GM21360 (cell line): ENCODE measurements at regions not wholly inside any gene's neighbourhood (a gene's known extent, or its start where the extent isn't known, plus 50 kb on each side); places are given as distances from the start of the nearest gene placed in this dataset.

ENCODE experiments used
- ATAC-seq: cut with Tn5 transposase; IDR thresholded peaks from one replicate; pipeline ENCODE4 v1.9.1; 2021; ENCODE audit warnings: mild to moderate bottlenecking, moderate library complexity; ENCODE audit not compliant: unreplicated experiment

- no peak for ATAC-seq
Measured at GRCh38 chr6:24043848-24044247, 82.2 kb upstream of the NRSN1 start.

DNA sequence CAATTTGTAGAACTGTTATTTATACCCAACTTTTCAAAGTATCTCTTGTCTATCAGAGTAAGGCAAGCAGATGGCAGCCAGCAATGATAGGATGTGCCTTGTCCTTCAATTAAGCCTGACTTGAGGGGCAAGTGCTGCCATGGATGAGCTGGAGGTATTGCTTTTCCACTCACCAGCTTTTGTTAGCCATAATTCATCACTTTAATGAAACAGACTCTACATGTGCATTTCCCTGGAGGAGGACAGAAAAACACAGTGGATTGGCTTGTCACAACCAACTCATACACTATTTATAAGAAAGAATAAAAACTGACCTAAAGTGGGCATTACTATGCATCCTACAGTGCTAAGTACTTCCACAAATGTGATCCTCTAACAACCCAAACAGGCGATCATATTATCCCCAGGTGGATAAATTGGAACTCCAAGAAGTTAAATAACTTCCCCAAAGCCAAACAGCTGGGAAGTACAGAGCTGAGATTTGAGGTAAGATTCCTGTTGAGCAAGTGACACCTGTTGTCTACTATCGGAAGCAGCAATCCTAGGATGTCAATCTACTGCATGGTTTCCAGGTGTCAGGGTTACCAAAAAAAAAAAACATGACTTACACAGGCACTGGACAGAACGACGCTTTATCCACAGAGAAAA is 73.9 kb upstream of the NRSN1 start:
- ATAC-seq = no peak

- no peak for ATAC-seq
Measured at GRCh38 chr6:24052590-24052961, 73.4 kb upstream of the NRSN1 start.

- no peak for ATAC-seq
Measured at GRCh38 chr6:24053057-24053456, 73.0 kb upstream of the NRSN1 start.

DNA sequence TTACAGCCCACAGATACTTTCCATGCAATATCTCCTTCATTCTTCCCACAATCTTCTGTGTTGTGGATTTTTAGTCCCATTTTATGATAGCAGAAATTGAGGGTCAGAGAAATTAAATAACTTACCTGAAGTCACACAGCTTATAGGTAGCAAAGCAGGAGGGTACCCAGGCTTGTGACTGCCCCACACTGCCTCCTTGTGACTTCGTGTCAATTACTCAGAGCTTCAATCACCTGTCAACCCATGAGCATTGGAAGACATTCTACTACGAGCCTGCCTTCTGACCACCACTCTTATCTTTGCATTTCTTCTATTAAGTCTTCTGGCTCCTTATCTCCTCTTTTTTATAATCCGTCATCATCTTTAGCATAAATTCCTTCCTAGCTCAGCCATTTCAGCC is 71.6 kb upstream of the NRSN1 start:
- no peak for ATAC-seq

GRCh38 chr6:24056567-24056966 is 69.4 kb upstream of the NRSN1 start:
- ATAC-seq = no peak

DNA sequence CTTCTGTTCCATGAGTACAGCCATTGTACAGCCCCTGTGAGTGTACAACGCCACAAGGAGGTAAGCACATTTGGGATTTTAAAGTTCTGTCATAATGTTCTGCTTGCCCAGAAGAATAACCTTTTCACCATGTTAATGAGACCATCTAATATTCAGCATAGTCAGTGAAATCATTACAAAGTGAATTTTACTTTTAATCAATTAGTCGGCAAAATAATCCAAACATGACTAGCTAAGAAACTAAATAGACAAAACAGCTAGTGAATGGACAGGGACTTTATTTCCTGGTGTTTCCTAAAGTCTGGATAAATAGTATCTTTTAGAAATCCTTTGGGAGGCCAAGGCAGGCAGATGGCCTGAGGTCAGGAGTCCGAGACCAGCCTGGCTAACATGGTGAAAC is 69.0 kb upstream of the NRSN1 start:
- ATAC-seq = no peak

DNA sequence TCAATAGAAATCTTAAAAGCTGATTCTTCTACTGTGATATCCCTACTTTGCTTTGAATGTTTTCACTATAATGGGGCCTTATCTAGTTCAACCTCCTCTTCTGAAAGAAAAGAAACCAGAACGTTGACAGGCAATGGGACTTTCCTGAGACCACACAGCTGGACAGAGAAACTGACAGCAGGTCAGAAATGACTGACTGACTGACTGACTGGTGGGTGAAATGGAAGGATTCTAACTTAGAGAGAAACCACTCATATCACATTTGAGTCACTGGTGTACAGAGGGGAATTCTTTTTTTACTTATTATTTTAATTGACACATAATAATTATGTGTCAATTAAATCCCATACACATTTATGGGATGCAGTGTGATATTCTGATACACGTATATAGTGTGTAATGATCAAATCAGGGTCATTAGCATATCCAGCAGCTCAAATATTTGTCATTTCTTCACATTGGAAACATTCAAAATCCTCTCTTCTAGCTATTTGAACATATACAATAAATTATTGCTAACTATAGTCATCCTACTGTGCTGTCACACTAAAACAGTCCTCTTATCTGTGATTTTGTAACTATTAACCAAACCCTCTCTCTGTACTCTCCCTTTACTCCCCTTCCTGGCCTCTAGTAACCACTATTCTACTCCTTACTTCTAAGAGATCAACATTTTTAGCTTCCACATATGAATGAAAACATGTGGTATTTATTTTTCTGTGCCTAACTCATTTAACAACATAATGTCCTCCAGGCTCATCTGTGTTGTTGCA is 64.8 kb upstream of the NRSN1 start:
- peak; percentile 98 for ATAC-seq

GRCh38 chr6:24064106-24064505 is 61.9 kb upstream of the NRSN1 start:
- ATAC-seq = no peak

GRCh38 chr6:24064832-24065231 is 61.2 kb upstream of the NRSN1 start:
- no peak for ATAC-seq

GRCh38 chr6:24069526-24069925 is 56.5 kb upstream of the NRSN1 start:
- ATAC-seq = no peak

- no peak for ATAC-seq
Measured at GRCh38 chr6:24072038-24072746, 53.8 kb upstream of the NRSN1 start.

- no peak for ATAC-seq
Measured at GRCh38 chr6:24076011-24076410, 50.0 kb upstream of the NRSN1 start.
